SK-N-SH (cell line): ENCODE measurements at regions not wholly inside any gene's neighbourhood (a gene's known extent, or its start where the extent isn't known, plus 50 kb on each side); places are given as distances from the start of the nearest gene placed in this dataset.

ENCODE experiments used
- EZH2phosphoT487 ChIP-seq: fragments of 200-600 bp; sonication (generic); IDR thresholded peaks from 2 replicates; pipeline ENCODE4 v1.6.1; 2017; ENCODE audit warnings: low read depth, mixed run types, mild to moderate bottlenecking, antibody characterized with exemption, moderate library complexity, borderline replicate concordance
- FOXM1 ChIP-seq: IDR thresholded peaks from 2 replicates; pipeline ENCODE4 v1.4.0; 2012; ENCODE audit warnings: low read depth, mild to moderate bottlenecking
- NRF1 ChIP-seq: IDR thresholded peaks from 2 replicates; pipeline ENCODE4 v1.6.1; 2012; ENCODE audit warnings: low read depth, mild to moderate bottlenecking, low read length
- SMC3 ChIP-seq: IDR thresholded peaks from 2 replicates; pipeline ENCODE4 v1.6.1; 2012; ENCODE audit warnings: low read depth, low read length, improper control_type of control experiment
- YY1 ChIP-seq: IDR thresholded peaks from 2 replicates; pipeline ENCODE4 v1.4.0; 2012; ENCODE audit warnings: low read depth, mild to moderate bottlenecking
- TF ChIP-seq, protein P1 (sequence below): fragments of 200-600 bp; sonication (generic); IDR thresholded peaks from 2 replicates; pipeline ENCODE4 v1.6.1; 2017; ENCODE audit warnings: antibody characterized with exemption, mild to moderate bottlenecking, moderate library complexity

DNA sequence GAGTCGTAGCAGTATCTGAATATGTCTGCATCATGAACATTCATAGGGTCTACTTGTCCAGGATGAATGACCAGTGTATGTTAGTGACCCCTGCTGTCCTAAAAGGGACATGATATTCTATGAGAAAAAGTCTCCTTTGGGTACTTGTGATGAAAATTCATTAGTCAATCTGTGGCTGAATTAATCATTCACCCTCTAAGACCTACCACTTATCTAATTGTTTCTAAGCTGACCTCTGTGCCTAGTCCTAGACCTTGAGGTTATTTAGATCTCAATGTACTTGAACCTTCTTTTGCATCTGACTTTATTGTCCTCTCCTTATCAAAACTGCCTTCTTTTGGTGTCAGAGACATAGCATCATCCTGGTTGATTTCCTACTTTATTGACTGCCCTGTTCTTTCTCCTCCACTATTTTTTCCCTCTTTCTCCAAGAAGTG, 799.3 kb downstream of the DIPK2A start:
- TF ChIP-seq YY1 (no peak), EZH2phosphoT487 (no peak), SMC3 (peak; percentile 15; the same call in 1 of the 2 replicates), NRF1 (no peak), FOXM1 (no peak)
- TF ChIP-seq, protein P1, sequence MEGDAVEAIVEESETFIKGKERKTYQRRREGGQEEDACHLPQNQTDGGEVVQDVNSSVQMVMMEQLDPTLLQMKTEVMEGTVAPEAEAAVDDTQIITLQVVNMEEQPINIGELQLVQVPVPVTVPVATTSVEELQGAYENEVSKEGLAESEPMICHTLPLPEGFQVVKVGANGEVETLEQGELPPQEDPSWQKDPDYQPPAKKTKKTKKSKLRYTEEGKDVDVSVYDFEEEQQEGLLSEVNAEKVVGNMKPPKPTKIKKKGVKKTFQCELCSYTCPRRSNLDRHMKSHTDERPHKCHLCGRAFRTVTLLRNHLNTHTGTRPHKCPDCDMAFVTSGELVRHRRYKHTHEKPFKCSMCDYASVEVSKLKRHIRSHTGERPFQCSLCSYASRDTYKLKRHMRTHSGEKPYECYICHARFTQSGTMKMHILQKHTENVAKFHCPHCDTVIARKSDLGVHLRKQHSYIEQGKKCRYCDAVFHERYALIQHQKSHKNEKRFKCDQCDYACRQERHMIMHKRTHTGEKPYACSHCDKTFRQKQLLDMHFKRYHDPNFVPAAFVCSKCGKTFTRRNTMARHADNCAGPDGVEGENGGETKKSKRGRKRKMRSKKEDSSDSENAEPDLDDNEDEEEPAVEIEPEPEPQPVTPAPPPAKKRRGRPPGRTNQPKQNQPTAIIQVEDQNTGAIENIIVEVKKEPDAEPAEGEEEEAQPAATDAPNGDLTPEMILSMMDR, result peak; percentile 51
